ENCODE measurements at regions not wholly inside any gene's neighbourhood (a gene's known extent, or its start where the extent isn't known, plus 50 kb on each side); places are given as distances from the start of the nearest gene placed in this dataset.

DNA sequence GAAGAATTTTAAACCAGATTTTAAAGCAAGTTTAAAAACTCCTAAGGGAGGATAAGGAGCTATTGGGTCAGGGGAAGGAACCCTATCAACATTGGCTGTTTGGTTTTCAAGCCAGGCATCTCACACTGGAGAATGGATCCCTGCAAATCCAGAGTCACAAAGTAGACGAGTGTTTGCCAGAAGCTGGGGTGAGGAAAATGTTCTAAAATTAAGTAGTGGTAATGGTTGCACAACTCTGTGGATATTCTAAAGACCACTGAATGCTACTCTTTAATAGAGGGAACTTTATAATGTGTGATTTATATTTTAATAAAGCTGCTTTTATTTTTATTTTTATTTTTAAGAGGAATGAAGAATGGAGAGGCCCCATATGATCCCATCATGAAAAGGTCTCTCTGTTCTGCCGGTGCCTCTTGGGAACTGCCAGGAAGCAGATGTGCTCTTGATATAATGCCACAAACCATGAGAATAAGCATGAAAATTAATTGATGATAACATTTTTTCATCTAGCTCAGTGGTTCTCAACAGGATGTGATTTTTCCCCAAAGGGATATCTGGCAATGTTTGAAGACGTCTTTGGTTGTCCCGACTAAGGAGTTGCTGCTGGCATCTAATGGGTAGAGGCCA is 379.0 kb upstream of the CNR1 start (continued):
- no peak for TF ChIP-seq RFX5 (IDR thresholded peaks at IDR 0.05; ENCODE audit: low read depth, low read length)
- TF ChIP-seq POU2F2 (IDR thresholded peaks at IDR 0.05; ENCODE audit: borderline replicate concordance, low read depth, low read length) = no peak
- TF ChIP-seq CREM (IDR thresholded peaks at IDR 0.05; ENCODE audit: low read depth) = no peak

DNA sequence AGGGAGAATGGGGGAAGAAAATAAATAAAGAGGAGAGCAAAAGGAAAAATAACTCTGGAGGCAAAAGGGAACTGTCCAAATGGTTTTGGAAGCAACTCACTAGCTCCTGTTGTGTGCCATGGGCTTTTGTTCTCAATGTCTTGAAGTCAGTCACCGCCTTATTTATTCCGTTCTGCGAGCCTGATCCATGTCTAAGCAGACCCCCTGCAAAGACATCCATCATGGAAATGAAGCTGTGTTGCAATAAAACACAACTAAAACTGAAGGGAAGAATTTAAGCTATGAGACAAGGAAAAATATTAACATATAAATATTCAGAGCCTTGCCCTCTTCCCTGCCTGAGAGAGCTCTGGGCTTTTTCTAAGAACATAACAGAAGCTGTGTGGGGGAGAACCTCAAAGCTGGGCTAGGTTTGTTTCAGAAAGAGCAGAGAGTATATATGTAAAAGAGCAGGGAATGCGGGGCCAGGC is 373.2 kb upstream of the CNR1 start:
- Histone ChIP-seq H3K9me3 (replicated peaks; ENCODE audit: control insufficient read depth, insufficient read depth, low read length) (no peaks in the 10 kb centered on the region; the same call in 2 of the 3 replicates), H3K4me1 (ENCODE audit: control insufficient read depth, insufficient read depth, low read length) (peaks cover 4% of the 10 kb centered on the region; the same call in 1 of the 2 replicates), H3K9ac (ENCODE audit: control insufficient read depth, insufficient read depth, low read length) (no peak overlapping the region), H3K79me2 (ENCODE audit: control insufficient read depth, insufficient read depth, low read length) (no peaks in the 10 kb centered on the region), H3K4me3 (no peak overlapping the region), H3K36me3 (ENCODE audit: control insufficient read depth in 2 of 2, insufficient read depth in 2 of 2, low read length in 1 of 2) (no peaks in the 10 kb centered on the region), H3K4me2 (ENCODE audit: control insufficient read depth, insufficient read depth) (no peak overlapping the region), H3K27me3 (replicated peaks in 1 of 2; ENCODE audit: control insufficient read depth in 2 of 2, insufficient read depth in 2 of 2, low read length in 1 of 2) (no peaks in the 10 kb centered on the region), H3K27ac (ENCODE audit: control insufficient read depth, insufficient read depth) (no peak overlapping the region), H2AFZ (ENCODE audit: control insufficient read depth, low read depth, low read length) (no peak overlapping the region), H4K20me1 (ENCODE audit: control insufficient read depth, insufficient read depth) (no peaks in the 10 kb centered on the region)
- intact Hi-C loops (cut with micrococcal nuclease; ENCODE audit: unreplicated experiment) (no loop called here), in situ Hi-C loops (cut with MboI) (no loop called here)
- RAD21 ChIA-PET (ENCODE audit: unreplicated experiment) = interaction anchor here (1.3 kb wide), 2 partner anchors 100 to 242 kb away, joined by 3 read pairs; no protein-coding TSS in a partner anchor
- DNase-seq (ENCODE audit: low read depth, low spot score) (no peak), ATAC-seq (no peak), FAIRE-seq (no peak)
- no peak for TF ChIP-seq POLR2AphosphoS2 (IDR thresholded peaks at IDR 0.05; ENCODE audit: low read depth, low read length)
- TF ChIP-seq ZBTB4 (CRISPR knock-in tag; IDR thresholded peaks at IDR 0.05) = no peak
- CTCF ChIA-PET = interaction anchor here (0.8 kb wide), 1 partner anchor 609 kb away, joined by 3 read pairs; no protein-coding TSS in a partner anchor
- no TSS peak for BruUV-seq (replicated peaks)
- SMC1A ChIA-PET (ENCODE audit: uncharacterized antibody, unreplicated experiment) = interaction anchor here (1.0 to 2.0 kb wide), 4 partner anchors 11 to 331 kb away, joined by 3 to 5 read pairs (median 4); no protein-coding TSS in a partner anchor
- 81% methylated on average over 4 of the region's 4 CpGs for WGBS (ENCODE audit: insufficient coverage, insufficient replicate concordance, low lambda C conversion rate, missing lambda C conversion rate)
- POLR2A ChIA-PET = interaction anchor here (1.6 kb wide), 1 partner anchor 10 kb away, joined by 3 read pairs; no protein-coding TSS in a partner anchor
